Endothelial cell of hepatic sinusoid (primary cell): ENCODE measurements at regions not wholly inside any gene's neighbourhood (a gene's known extent, or its start where the extent isn't known, plus 50 kb on each side); places are given as distances from the start of the nearest gene placed in this dataset.
"Not testable (repeated sequence)": the region's sequence is repeated elsewhere in the genome, so short reads cannot be mapped to it uniquely, and the experiment has no call there.

ENCODE experiments used
- in situ Hi-C: cut with HindIII; loops from 2 replicates; pipeline ENCODE4 v1.10.0; 2017; ENCODE audit warnings: low sequenced_read_pairs

GRCh38 chr9:87041553-87042235 lies 94.4 kb upstream of the GAS1 start:
- in situ Hi-C loops, result not testable (repeated sequence)

- in situ Hi-C loops, result not testable (repeated sequence)
These were observed 102.8 kb upstream of the GAS1 start for GRCh38 chr9:87049929-87050608.

GRCh38 chr9:87054999-87055686 lies 107.8 kb upstream of the GAS1 start:
- in situ Hi-C loops, result no loop called here

GRCh38 chr9:87059772-87060171 lies 112.5 kb upstream of the GAS1 start:
- in situ Hi-C loops, result no loop called here

GRCh38 chr9:87062746-87063145 lies 115.4 kb upstream of the GAS1 start:
- in situ Hi-C loops, result no loop called here

- in situ Hi-C loops, result no loop called here
These were observed 115.9 kb upstream of the GAS1 start for GRCh38 chr9:87063246-87063645.

- in situ Hi-C loops, result no loop called here
These were observed 116.6 kb upstream of the GAS1 start for GRCh38 chr9:87063871-87064270.

- in situ Hi-C loops, result no loop called here
These were observed 117.0 kb upstream of the GAS1 start for GRCh38 chr9:87064311-87064710.

GRCh38 chr9:87065981-87066380 lies 118.7 kb upstream of the GAS1 start:
- in situ Hi-C loops, result no loop called here

- in situ Hi-C loops, result no loop called here
These were observed 120.1 kb upstream of the GAS1 start for GRCh38 chr9:87067426-87067825.

- in situ Hi-C loops, result no loop called here
These were observed 121.0 kb upstream of the GAS1 start for GRCh38 chr9:87068177-87068840.

GRCh38 chr9:87069690-87070089 lies 122.4 kb upstream of the GAS1 start:
- in situ Hi-C loops, result no loop called here

GRCh38 chr9:87070336-87070735 lies 123.0 kb upstream of the GAS1 start:
- in situ Hi-C loops, result no loop called here

GRCh38 chr9:87071473-87071872 lies 124.2 kb upstream of the GAS1 start:
- in situ Hi-C loops, result no loop called here

- in situ Hi-C loops, result no loop called here
These were observed 126.4 kb upstream of the GAS1 start for GRCh38 chr9:87073692-87074091.

- in situ Hi-C loops, result loop anchor here (5.0 kb wide), 1 partner anchor 78 kb away; no protein-coding TSS in a partner anchor
These were observed 128.2 kb upstream of the GAS1 start for GRCh38 chr9:87075537-87075936.

- in situ Hi-C loops, result loop anchor here (5.0 kb wide), 1 partner anchor 80 kb away; no protein-coding TSS in a partner anchor
These were observed 129.5 kb upstream of the GAS1 start for GRCh38 chr9:87076825-87077224.

- in situ Hi-C loops, result loop anchor here (5.0 kb wide), 1 partner anchor 81 kb away; no protein-coding TSS in a partner anchor
These were observed 130.7 kb upstream of the GAS1 start for GRCh38 chr9:87077986-87078385.

- in situ Hi-C loops, result no loop called here
These were observed 133.4 kb upstream of the GAS1 start for GRCh38 chr9:87080512-87081264.

- in situ Hi-C loops, result no loop called here
These were observed 134.2 kb upstream of the GAS1 start for GRCh38 chr9:87081503-87081902.

- in situ Hi-C loops, result no loop called here
These were observed 136.7 kb upstream of the GAS1 start for GRCh38 chr9:87083986-87084385.
